Transverse colon (tissue), 3 donors: ENCODE measurements at regions not wholly inside any gene's neighbourhood (a gene's known extent, or its start where the extent isn't known, plus 50 kb on each side); places are given as distances from the start of the nearest gene placed in this dataset.

Experiments used
- EP300 ChIP-seq: sonication (generic); formaldehyde crosslinking; IDR thresholded peaks from one replicate; pipeline ENCODE4 v1.6.1; 2017; ENCODE audit warnings: antibody characterized with exemption, low read depth
- POLR2A ChIP-seq: fragments of 450-650 bp; IDR thresholded peaks from one replicate; pipeline ENCODE4 v1.6.1; 2016; ENCODE audit warnings: antibody characterized with exemption, mild to moderate bottlenecking, moderate library complexity
- TF ChIP-seq, protein P1 (sequence below), 5 experiments: fragments of 200-600 bp in 3 of 5; fragments of 450-650 bp in 2 of 5; sonication (generic) in 3 of 5; IDR thresholded peaks; 1 replicate in 2 of 5; 2 replicates in 3 of 5; pipeline ENCODE4 v1.5.1; 2016 to 2017; ENCODE audit warnings: antibody characterized with exemption in 5 of 5, inconsistent platforms in 3 of 5, mild to moderate bottlenecking in 2 of 5, moderate library complexity in 1 of 5

DNA sequence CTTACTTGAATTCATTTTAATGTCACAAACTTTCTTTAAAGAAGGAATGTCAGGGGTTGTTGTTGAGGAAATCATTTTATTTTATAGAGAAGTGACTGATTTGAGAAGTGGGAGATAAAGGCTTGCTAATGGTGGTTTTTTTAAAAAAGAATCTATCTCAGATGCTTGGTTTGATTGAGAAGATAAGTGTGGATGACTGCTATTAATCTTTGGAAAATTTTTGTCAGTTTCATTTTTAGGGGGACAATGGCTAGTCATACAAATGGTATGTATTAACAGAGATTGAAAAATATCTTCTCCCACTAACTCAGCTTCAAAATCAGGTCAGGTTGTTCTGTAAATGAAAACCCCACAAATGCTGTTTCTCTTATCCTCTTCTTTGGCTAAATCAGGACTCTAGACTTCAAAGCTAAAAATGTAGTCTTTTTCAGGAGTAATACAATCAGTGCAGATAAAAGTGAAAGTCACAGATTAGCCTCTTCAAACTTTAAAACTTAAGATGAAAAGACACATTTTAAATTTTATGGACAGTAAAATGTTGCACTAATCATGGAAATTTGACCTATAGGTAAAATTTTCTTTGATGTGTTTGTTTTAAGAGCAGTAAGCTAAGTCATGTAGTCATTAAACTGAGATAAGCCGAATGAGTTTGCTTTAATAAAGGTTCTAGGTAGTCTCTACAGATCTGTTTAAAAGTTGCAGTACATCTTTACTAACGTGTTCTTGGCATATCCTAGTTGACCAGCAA is 674.2 kb upstream of the VRK2 start:
- TF ChIP-seq, protein P1, sequence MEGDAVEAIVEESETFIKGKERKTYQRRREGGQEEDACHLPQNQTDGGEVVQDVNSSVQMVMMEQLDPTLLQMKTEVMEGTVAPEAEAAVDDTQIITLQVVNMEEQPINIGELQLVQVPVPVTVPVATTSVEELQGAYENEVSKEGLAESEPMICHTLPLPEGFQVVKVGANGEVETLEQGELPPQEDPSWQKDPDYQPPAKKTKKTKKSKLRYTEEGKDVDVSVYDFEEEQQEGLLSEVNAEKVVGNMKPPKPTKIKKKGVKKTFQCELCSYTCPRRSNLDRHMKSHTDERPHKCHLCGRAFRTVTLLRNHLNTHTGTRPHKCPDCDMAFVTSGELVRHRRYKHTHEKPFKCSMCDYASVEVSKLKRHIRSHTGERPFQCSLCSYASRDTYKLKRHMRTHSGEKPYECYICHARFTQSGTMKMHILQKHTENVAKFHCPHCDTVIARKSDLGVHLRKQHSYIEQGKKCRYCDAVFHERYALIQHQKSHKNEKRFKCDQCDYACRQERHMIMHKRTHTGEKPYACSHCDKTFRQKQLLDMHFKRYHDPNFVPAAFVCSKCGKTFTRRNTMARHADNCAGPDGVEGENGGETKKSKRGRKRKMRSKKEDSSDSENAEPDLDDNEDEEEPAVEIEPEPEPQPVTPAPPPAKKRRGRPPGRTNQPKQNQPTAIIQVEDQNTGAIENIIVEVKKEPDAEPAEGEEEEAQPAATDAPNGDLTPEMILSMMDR (IDR thresholded peaks at IDR 0.05): no peak
- no peak for TF ChIP-seq EP300
- no peak for TF ChIP-seq POLR2A
